Keratinocyte (primary cell): ENCODE measurements at regions not wholly inside any gene's neighbourhood (a gene's known extent, or its start where the extent isn't known, plus 50 kb on each side); places are given as distances from the start of the nearest gene placed in this dataset.

Experiments
- DNase-seq: peaks from one replicate; pipeline ENCODE4 v3.0.0-alpha.2; 2011; ENCODE audit warnings: low read depth, missing footprints, low spot score
- FAIRE-seq: peaks from 2 replicates; lab custom pipeline; 2011; peaks lifted over from hg19 to GRCh38; lab: Jason Lieb, UNC
- H2AFZ ChIP-seq: 2 replicates; pipeline ENCODE4 v1.6.0; 2012; ENCODE audit warnings: low read length, control low read depth, inconsistent platforms; ENCODE audit not compliant: control insufficient read depth
- H3K27ac ChIP-seq: 2 replicates; pipeline ENCODE4 v1.5.1; 2011; ENCODE audit warnings: low read length; ENCODE audit not compliant: control insufficient read depth, insufficient read depth
- H3K27me3 ChIP-seq: 3 replicates; pipeline ENCODE4 v1.6.0; 2011; ENCODE audit warnings: low read length; ENCODE audit not compliant: control insufficient read depth, insufficient read depth; ENCODE audit errors: extremely low read depth
- H3K36me3 ChIP-seq, 2 experiments: 2 replicates in 1 of 2; 3 replicates in 1 of 2; pipeline ENCODE4 v1.5.1; 2011; ENCODE audit warnings: low read length in 2 of 2, mild to moderate bottlenecking in 1 of 2; ENCODE audit not compliant: control insufficient read depth in 2 of 2, insufficient read depth in 2 of 2; ENCODE audit errors: extremely low read depth in 1 of 2
- H3K4me1 ChIP-seq: 3 replicates; pipeline ENCODE4 v1.5.1; 2011; ENCODE audit warnings: low read length; ENCODE audit not compliant: control insufficient read depth, insufficient read depth; ENCODE audit errors: extremely low read depth
- H3K4me2 ChIP-seq: 3 replicates; pipeline ENCODE4 v1.6.0; 2011; ENCODE audit warnings: low read depth, low read length; ENCODE audit not compliant: control insufficient read depth, insufficient read depth; ENCODE audit errors: extremely low read depth
- H3K4me3 ChIP-seq, 3 experiments: fragments of 200-600 bp in 1 of 3; sonication (generic) in 1 of 3; 2 replicates in 2 of 3; 3 replicates in 1 of 3; pipeline ENCODE4 v1.5.1; 2011 to 2016; ENCODE audit warnings: low read length in 3 of 3, mild to moderate bottlenecking in 3 of 3, control low read depth in 2 of 3, inconsistent platforms in 1 of 3, low read depth in 1 of 3, mixed read lengths in 1 of 3, mixed run types in 1 of 3, moderate library complexity in 1 of 3; ENCODE audit not compliant: control insufficient read depth in 2 of 3, insufficient read depth in 2 of 3; ENCODE audit errors: extremely low read depth in 1 of 3
- H3K79me2 ChIP-seq: 2 replicates; pipeline ENCODE4 v1.6.0; 2012; ENCODE audit warnings: low read length; ENCODE audit not compliant: control insufficient read depth, insufficient read depth
- H3K9ac ChIP-seq: 3 replicates; pipeline ENCODE4 v1.6.0; 2011; ENCODE audit warnings: low read length; ENCODE audit not compliant: control insufficient read depth, insufficient read depth; ENCODE audit errors: extremely low read depth
- H3K9me1 ChIP-seq: 3 replicates; pipeline ENCODE4 v1.6.0; 2011; ENCODE audit warnings: low read length; ENCODE audit not compliant: control insufficient read depth, insufficient read depth; ENCODE audit errors: extremely low read depth
- H3K9me3 ChIP-seq: 2 replicates; pipeline ENCODE4 v1.5.1; 2012; ENCODE audit warnings: low read depth, low read length; ENCODE audit not compliant: control insufficient read depth
- H4K20me1 ChIP-seq: 3 replicates; pipeline ENCODE4 v1.6.0; 2011; ENCODE audit warnings: low read length; ENCODE audit not compliant: control insufficient read depth, insufficient read depth; ENCODE audit errors: extremely low read depth
- EZH2 ChIP-seq: IDR thresholded peaks from one replicate; pipeline ENCODE4 v1.6.1; 2012; ENCODE audit warnings: inconsistent platforms, mild to moderate bottlenecking, low read length, moderate library complexity
- dilution Hi-C: fragments of 300-500 bp; cut with MboI; formaldehyde crosslinking; loops from one replicate; pipeline ENCODE4 v1.7.0; 2020; ENCODE audit warnings: low sequenced_read_pairs; ENCODE audit not compliant: extremely low pct_ligation_motif_present
- TF ChIP-seq, protein P1 (sequence below), 3 experiments: IDR thresholded peaks in 1 of 3; conservative IDR thresholded peaks in 1 of 3; optimal IDR thresholded peaks in 1 of 3; 2 replicates in 2 of 3; 3 replicates in 1 of 3; pipeline versions ENCODE3 to v1.5.1; 2011; ENCODE audit warnings: low read length in 3 of 3, mild to moderate bottlenecking in 3 of 3, moderate library complexity in 2 of 3, control low read depth in 1 of 3, inconsistent platforms in 1 of 3; ENCODE audit not compliant: insufficient read depth in 2 of 3; ENCODE audit errors: extremely low read depth in 1 of 3

GRCh38 chr4:26252349-26253025 is 68.3 kb upstream of the RBPJ start:
- H3K4me1 ChIP-seq: no peaks in the 10 kb centered on the region
- H3K4me2 ChIP-seq: no peak overlapping the region
- H3K27ac ChIP-seq: no peak overlapping the region
- TF ChIP-seq EZH2: no peak
- TF ChIP-seq, protein P1, sequence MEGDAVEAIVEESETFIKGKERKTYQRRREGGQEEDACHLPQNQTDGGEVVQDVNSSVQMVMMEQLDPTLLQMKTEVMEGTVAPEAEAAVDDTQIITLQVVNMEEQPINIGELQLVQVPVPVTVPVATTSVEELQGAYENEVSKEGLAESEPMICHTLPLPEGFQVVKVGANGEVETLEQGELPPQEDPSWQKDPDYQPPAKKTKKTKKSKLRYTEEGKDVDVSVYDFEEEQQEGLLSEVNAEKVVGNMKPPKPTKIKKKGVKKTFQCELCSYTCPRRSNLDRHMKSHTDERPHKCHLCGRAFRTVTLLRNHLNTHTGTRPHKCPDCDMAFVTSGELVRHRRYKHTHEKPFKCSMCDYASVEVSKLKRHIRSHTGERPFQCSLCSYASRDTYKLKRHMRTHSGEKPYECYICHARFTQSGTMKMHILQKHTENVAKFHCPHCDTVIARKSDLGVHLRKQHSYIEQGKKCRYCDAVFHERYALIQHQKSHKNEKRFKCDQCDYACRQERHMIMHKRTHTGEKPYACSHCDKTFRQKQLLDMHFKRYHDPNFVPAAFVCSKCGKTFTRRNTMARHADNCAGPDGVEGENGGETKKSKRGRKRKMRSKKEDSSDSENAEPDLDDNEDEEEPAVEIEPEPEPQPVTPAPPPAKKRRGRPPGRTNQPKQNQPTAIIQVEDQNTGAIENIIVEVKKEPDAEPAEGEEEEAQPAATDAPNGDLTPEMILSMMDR (optimal IDR thresholded peaks at IDR 0.05 in 1 of 3, IDR thresholded peaks at IDR 0.05 in 1 of 3, conservative IDR thresholded peaks at IDR 0.05 in 1 of 3; ENCODE audit: extremely low read depth in 1 of 3, insufficient read depth in 2 of 3, low read length in 3 of 3): no peak
- DNase-seq: no peak
- H2AFZ ChIP-seq: no peak overlapping the region
- no peaks in the 10 kb centered on the region for H3K9me1 ChIP-seq
- no peaks in the 10 kb centered on the region for H3K36me3 ChIP-seq
- H3K9ac ChIP-seq: no peak overlapping the region
- H3K9me3 ChIP-seq: no peaks in the 10 kb centered on the region
- no peaks in the 10 kb centered on the region for H4K20me1 ChIP-seq
- no peak overlapping the region for H3K4me3 ChIP-seq
- H3K27me3 ChIP-seq: no peaks in the 10 kb centered on the region
- no peak for FAIRE-seq
- dilution Hi-C loops: no loop called here
- H3K79me2 ChIP-seq: no peaks in the 10 kb centered on the region

- no peaks in the 10 kb centered on the region for H3K9me1 ChIP-seq
- no peak overlapping the region for H3K4me2 ChIP-seq
- no peaks in the 10 kb centered on the region for H3K4me1 ChIP-seq
- H3K36me3 ChIP-seq: no peaks in the 10 kb centered on the region
- no peaks in the 10 kb centered on the region for H3K79me2 ChIP-seq
- DNase-seq (no peak), FAIRE-seq (no peak)
- dilution Hi-C loops: no loop called here
- no peak overlapping the region for H3K4me3 ChIP-seq
- H3K27me3 ChIP-seq: no peaks in the 10 kb centered on the region
- H3K27ac ChIP-seq: no peak overlapping the region
- H3K9me3 ChIP-seq: no peaks in the 10 kb centered on the region
- no peak for TF ChIP-seq EZH2
- TF ChIP-seq, protein P1 (optimal IDR thresholded peaks at IDR 0.05 in 1 of 3, IDR thresholded peaks at IDR 0.05 in 1 of 3, conservative IDR thresholded peaks at IDR 0.05 in 1 of 3; ENCODE audit: extremely low read depth in 1 of 3, insufficient read depth in 2 of 3, low read length in 3 of 3): no peak
- H3K9ac ChIP-seq: no peak overlapping the region
- no peak overlapping the region for H2AFZ ChIP-seq
- no peaks in the 10 kb centered on the region for H4K20me1 ChIP-seq
Measured at GRCh38 chr4:26253968-26254367, 66.8 kb upstream of the RBPJ start.
